HG03097 (cell line): ENCODE measurements at regions not wholly inside any gene's neighbourhood (a gene's known extent, or its start where the extent isn't known, plus 50 kb on each side); places are given as distances from the start of the nearest gene placed in this dataset.
A peak's percentile ranks its signal among the peaks of the same experiment; 100 is the strongest.

Source experiments
- ATAC-seq: cut with Tn5 transposase; IDR thresholded peaks from one replicate; pipeline ENCODE4 v1.9.1; 2021; ENCODE audit not compliant: unreplicated experiment, low FRiP score

DNA sequence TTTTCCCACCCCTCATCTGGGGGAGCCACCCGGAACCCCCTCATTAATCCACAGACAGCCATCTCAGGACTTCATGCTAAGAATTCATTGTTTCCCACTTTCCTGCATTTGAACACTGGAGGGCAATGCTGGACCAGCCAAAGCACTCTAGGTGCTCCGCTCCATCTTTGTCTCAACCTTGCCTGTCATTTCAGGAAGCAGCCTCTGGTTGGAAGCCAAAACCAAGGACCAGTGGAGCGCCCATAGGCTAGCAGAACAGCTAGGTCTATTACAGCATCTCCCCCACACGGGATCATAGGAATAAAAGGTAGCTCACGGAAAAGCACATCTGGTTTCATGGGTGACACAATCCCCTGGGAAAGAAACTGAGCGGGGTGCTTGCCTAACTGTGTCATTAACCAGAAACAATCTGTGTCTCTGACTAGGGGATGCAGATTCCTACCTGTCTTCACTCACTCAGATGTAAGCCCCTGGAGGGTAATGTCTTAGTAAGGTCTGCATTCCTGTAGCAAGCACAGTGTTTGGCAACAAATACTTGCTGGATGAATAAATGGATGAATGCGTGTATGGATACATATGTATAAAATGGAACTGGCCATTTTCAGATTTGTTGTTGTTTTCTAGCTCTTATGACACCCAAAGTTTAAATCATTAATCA lies 197.0 kb downstream of the DAD1 start:
- no peak for ATAC-seq

DNA sequence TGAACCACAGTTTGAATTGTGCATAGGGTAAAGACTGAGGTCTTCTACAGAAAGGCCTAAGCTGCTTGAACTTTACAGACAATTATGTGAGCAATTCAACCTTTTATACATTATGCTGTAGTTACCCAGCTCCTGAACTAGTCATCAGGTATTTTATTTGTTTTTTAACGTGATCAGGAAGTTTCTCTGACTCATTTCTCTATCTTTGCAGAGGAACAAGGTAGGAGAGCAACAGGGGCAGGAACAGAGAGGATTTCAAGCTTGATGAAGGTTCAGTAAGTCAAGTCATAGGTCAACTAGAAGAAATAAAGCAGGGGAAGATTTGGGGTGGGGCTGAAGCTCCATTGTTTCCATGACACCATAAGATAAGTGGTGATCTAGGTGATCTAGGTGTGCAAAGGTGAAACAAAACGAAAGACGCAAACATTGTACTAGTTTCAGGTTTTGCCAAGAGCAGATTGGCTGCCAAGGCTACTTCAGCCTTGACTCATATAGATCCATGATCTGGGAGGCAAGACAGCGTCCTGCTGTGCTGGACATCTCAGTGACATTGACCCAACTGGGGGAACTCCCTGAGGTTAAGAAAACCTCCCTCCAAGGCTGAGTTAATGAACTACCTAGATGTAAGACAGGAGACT lies 198.1 kb downstream of the DAD1 start:
- no peak for ATAC-seq

DNA sequence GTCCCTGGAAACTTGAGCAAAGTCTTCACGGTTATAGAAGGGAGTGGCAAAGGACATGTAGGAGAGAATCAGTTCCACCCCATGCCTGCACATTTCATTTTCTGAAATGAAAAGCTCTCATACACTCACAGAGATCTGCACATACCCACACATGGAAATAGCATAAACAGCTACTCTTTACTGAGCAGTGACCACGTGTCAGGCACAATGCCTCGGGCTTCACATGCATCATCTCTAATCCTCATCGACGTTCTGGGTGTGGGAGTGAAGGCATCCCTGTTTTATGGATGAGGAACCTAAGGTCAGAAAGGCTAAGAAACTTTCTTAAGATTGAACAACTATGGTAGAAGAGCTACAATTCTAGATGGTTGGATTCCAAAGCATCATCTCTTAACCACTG lies 198.8 kb downstream of the DAD1 start:
- ATAC-seq, result no peak

DNA sequence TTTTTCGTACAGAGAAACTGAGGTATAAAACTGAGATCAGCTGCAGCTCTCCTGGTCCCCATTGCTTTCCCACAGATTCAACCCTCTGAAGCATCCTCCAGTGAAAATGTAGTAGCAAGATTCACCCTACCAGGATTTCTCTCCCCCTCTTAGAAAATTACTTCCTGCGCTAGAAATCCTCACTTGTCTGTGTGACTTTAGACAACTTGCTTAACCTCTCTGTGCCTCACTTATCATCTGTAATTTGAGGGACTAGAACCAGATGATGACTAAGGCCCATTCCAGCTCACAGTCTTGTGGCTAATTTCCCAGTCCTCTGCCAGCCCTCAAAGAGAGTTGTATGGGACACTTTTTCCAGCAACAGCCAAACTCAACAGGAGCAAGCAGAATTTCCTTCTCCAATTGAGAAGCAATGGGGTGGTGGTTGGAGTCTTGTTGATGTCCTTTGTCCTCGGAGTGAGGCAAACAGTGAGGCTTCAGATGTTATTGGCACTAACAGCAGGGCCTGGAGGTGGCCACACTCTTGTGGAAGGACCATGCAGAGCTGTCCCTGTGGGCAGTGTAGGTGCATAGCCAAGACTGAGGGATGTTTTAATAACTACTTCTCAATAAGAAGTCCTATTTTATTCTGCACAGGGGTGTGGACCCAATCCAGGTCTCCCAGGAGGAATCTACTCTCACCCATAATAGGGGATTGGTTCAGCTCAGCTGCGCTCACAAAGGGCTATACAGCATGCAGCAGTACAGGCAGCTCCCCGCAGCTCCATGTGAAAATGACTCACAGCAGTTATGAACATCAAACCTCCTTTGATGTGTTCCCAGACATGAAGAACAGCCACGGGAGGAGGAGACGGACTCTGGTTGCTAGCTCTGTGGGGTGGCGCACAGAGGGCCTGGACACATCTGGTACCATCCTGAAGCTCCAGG lies 200.1 kb downstream of the DAD1 start:
- ATAC-seq, result no peak

DNA sequence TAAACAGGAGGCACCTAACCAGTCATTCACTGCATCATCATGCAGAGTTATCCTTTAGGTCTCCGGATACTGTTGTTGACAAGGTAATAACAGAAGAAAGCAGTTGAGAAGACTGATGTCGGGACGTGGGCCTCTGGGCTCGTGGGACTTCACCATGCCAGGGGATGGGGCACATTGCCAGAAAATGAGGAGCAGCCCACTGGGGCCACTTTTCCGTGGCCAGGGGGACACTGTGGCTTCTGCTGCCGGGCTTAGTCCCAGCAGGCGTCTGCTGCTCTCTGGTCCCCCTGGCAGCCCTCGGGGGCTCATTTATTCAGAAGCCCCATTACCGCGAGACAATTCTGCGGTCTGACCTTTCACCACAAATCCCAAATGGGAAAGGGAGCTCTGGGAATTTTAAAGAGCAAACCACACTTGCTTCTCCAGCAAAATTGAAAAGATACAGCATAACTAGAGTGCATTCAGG lies 201.2 kb downstream of the DAD1 start:
- ATAC-seq, result no peak

DNA sequence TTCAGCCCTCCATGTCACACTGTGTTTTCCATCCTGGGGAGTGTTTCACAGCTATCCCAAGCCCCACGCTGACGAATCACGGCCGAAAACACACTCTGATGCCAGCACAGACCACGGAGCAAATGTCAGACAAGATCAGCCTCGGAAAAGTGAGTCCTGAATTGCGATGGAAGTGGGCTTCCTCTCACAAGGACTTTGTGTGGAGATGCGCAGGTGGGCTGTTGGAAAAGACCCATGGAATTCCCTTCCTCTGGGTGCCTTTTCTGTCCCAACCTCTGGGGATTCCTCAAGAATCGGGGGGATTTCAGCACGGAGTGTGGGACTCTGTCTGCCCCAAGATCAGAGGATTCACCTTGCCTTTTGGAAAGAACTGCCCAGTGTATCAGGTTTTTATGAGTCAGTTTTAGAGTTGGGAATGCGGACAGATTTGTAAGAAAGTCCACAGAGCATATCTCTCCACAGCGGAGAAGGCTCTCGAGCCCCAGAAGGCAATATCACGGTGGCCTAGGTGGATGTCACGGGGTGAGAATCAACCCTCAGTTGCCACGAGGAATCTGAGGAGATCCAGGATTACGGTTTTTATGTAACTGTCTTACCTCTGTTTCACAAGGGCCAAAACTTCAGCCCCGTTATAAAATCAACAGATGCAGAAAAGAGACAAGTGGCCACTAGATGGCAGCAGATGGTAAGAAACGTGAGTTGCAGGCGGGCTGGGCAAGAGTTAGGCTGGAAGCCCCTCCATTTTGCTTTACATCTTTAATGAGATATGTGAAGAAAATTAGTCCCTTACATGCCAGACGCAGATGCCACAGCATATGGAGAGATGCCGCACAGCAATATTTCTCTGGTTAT lies 201.9 kb downstream of the DAD1 start:
- no peak for ATAC-seq

DNA sequence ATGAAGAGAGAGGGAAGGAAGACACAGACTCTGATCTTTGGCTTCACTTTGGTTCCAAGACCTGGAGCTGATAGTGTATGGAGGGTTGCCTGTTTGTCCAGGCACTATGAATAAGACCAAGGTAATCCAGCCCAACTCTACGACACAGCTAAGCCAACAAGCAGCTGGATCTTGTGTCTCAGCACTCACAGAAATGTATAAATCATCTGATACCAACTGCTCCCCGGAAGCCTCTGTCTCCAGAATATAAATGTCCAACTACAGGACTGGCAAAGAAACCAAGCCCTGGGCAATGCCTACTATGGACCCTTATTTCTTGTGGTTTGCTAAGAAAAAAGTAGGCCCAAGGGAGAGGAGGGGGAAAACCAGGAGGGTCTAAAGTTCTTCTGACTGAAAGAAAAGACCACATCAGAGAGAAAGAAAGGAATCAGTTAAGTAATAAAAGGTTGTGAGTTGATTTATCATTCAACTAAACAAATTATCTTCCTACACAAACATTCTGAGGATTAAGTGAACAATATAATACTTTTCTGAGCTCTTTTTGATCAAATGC lies 204.0 kb downstream of the DAD1 start:
- ATAC-seq, result no peak

DNA sequence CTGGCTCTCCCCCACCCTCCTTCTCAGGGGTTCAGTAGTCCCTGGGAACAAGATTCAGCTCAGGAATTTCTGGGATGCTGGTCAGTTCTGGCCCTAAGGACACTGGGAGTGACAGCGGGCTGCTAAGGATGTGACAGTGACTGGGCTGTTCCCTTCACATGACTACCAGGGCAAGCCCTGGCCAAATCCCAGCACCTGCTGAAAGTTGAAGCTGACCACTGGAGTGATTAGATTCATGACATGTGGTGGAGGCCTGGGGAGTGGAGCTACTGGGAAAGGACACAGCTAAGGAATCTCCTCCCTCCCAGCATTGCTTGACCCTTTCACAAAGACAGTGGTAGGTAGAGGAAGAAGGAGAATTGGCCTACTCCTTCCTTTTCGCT lies 204.9 kb downstream of the DAD1 start:
- ATAC-seq, result no peak

DNA sequence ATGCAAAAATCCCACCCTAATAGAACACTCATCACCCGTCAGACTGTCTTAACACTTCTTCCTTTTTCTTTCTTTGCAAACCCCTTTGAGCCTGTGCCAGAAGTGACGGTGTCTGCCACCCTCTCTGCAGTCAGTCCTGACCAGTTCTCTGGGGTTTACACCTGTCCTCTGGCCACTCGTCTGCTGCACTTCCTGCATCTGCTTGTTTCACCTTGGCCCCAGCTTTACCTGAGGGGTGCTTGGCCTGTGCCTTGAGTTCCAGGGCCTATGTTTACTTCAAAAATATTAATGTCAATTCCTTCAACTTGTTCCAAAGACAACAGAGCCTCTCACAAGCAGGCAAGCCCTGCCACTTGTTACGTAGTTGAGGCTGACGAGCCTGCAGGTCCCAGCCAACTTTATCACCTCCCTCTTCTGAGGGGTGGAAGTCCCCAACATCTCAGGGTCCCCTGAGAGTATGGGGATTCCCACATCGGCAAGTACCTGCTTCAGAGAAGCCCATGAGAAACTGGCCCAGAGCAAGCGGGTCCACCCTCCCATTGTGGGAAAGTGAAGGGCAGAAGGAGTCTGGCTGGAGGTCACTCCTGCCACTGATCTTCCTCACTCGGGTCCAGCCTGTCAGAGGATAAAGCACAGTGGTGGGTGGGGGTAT lies 205.4 kb downstream of the DAD1 start:
- ATAC-seq, result peak; percentile 51

DNA sequence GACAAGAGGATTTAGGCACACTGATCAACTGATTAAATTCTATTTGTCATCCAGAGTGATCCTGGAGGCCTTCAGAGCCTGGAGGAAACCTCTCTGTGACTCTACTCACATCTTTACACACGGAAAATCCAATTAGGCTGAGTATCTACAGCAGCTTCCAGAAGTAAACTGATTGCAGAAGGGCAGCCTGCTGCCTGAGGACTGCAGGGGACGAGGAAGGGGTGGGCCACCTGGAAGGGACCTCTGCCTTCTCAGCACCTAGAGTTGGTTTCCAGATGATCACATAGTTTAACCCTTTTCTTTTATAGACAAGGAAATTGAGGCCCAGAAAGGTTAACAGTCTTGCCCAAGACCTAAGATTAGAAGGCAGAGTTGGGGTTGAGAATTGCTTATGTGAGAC lies 206.1 kb downstream of the DAD1 start:
- ATAC-seq, result no peak

DNA sequence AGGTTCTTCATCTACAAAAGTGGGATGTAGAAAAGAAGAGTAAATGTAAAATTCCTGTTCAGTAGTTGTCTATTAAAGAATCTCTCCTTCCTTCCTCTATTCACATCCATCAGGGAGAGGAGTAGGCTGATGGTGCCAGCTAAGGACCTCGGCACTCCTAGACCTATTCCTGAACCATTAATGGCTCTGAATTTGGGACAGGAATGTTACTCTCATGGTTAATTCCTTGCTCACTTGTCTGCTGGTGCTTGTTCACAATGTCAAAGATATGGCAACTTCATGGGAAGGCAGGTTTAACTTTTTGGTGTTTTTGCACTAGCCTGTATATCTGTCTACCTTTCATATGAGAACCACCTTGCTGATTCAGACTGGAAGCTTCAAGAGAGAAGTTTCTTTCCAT lies 206.6 kb downstream of the DAD1 start:
- ATAC-seq, result no peak

DNA sequence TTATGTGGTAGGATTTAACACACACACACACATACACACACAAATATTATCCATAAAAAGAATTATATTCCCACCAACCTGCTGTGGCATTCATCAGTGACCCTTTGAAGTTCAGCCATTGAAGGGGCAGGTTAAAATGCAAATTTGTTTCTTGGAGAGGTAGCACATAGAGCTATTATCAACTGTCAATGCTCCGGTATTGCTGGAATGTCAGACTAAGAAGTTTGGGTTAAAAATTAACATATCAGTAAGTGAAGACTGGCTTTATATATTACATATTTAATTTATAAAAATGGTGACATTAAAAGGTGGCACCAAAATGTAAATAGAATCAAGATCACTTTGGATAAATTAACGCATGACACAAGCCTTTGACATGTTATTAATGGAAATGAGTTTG lies 207.3 kb downstream of the DAD1 start:
- ATAC-seq, result no peak

DNA sequence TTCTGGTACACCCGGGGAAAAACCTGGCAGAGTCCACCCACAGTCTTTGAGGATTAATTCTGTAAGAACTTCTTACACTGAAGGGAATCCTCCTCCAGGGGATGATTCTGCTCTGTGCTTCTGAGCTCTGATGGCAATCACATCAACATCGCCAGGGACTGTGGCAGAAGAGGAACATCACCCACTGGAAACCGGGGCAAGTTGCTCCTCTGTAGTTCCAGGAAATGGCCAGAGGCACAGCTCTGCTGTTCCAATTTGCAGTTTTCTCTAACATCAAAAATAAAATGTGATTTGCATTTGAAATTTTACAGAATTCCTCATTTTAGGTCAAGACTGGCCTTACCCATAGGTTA lies 207.6 kb downstream of the DAD1 start:
- no peak for ATAC-seq

DNA sequence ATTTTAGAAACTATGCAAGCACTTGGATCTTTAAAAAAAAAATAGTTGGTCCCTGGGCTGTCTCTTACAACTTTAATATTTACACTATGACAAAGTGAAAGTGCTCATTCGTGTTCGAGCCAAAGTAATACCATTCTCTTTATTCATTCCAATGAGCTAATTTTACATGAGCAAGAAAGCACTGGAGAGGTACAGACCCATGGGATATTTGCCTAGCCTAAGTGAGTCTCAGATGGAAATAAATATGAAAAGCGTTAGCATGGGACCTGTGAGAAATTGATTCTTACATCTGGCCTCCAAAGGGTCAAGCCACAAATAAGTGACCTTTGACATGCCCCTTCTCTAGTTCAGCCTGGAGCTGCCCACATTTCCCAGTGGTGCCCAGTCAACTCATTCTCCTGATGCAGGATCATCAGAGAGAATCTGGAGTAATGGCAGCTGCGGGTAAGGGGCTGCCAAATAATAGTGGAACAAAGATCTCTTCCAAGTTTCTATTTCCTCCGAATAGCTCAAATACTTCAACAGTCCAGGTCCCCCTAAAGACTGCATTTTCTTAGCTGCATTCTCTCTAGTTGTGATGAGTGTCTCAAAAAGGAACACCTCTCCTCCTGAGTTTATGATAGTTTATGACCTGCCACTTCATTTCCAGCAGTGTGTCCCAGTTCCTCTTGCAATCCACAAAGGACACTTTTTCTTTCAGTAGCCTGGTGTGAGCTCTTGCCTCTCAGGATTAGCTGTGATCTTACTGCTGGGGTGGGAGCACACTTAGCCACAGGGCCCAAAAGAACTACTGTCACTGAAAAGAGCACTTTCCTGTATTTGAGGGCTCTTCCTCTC lies 208.2 kb downstream of the DAD1 start:
- ATAC-seq, result no peak

DNA sequence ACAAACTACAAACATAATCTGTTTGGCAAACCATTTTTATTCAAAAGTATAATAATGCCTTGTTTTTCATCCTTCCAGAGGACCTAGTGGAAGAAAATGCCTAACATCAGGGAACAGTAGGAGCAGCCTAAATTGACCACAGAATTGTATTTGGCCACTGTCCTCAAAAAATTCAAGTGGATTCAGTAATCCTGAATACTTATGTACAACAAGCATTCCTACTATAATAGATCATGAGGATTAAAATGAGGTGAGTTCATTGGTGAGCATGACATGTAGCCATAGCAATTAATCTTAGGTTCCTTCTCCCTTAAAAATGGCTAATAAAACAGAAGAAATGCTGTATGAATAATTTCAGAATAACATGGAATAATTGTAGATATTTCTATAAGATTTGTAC lies 209.3 kb downstream of the DAD1 start:
- ATAC-seq, result no peak

DNA sequence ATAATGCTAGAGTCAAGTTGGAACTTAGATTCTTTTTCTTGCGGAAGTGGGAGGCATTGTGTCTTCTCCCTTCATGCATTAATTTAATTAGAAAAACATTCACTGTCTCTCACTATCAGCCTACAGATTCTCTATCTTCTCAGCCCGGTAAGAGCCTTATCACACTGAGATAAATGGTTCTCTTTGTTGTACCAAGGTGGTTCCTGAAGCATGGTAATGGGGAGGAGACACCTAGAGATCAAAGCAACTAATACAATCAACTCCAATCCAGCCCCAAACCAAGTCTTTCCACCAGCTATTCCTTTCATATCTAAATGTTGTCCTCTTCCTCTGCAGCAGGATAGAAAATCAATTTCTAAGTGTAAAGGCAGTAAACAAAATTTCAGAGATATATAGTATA lies 210.8 kb downstream of the DAD1 start:
- ATAC-seq, result no peak

DNA sequence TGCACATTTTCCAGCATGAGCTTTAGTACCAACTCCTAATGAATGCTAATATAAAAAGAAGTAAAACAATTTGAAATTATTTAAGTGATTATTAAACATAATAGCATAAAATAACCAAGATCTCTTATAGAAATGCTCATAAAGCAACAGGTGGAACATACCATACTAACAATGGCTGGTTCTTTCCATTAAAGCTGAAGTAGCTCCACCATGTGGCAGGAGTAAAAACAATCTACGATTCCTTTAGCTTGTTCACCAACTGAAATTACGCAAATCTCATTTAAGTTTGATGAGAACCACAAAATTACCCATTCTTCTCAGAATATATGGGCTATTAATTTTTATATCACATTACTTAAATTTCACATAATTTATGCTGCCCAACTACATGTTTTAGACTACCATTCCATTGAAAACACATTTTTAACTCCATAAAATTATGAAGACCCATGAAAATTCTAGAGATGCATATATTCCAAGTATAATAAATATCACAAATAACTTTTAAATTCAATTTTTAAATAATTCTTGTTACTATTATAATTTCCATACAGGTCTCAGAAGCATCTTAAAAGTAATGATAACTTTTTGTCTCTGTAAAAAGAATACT lies 213.6 kb downstream of the DAD1 start:
- no peak for ATAC-seq

DNA sequence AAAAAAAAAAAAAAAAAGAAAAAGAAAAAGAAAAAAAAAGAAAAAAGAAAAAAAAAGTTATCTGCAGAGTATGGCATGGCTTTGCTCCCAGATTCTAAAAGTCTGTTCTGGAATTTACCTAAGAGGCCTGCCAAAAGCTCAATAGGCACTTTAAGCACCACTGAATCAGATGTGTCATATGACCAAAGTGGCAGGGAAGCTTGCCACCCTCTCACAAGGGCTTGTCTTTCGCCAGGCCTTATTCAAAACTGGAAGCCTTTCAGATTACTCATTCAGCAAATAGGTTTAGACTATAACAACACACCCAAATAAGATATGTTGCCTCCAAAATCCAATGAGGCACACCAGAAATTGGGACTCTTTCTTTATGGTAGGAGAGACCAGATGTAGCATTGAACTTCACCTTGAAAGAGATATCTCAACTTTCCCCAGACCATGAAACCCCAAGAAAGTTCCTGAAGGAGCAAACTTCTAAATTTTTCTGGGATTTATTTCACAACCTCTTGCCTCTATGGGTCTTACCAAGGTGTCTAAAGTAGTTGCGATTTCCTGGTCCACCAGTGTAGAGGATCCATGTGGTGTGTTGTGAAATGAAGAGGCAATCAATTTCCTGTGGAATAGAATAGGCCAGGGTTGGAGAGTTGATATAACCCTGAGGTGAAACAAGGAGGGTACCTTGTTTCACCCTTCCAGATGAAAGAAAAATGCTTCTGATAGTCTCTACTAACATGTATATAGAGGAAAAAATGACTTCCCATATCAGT lies 218.8 kb downstream of the DAD1 start:
- no peak for ATAC-seq
